ENCODE measurements at regions not wholly inside any gene's neighbourhood (a gene's known extent, or its start where the extent isn't known, plus 50 kb on each side); places are given as distances from the start of the nearest gene placed in this dataset.
"Not testable (repeated sequence)": the region's sequence is repeated elsewhere in the genome, so short reads cannot be mapped to it uniquely, and the experiment has no call there.

- DNase-seq (ENCODE audit: extremely low spot score, insufficient read length, low read depth) (no peak), FAIRE-seq (no peak)
These were observed 192.6 kb upstream of the HDAC4 start for GRCh38 chr2:239593455-239593854.

GRCh38 chr2:239592629-239593290 lies 191.9 kb upstream of the HDAC4 start:
- DNase-seq (ENCODE audit: extremely low spot score, insufficient read length, low read depth); FAIRE-seq: not testable (repeated sequence)

GRCh38 chr2:239590995-239591915 lies 190.4 kb upstream of the HDAC4 start:
- FAIRE-seq, result no peak
- no peak for DNase-seq (ENCODE audit: extremely low spot score, insufficient read length, low read depth)

- DNase-seq (ENCODE audit: extremely low spot score, insufficient read length, low read depth) (no peak), FAIRE-seq (no peak)
These were observed 189.5 kb upstream of the HDAC4 start for GRCh38 chr2:239590276-239590675.

- no peak for FAIRE-seq
These were observed 189.0 kb upstream of the HDAC4 start for GRCh38 chr2:239589833-239590232.

GRCh38 chr2:239589270-239589825 lies 188.5 kb upstream of the HDAC4 start:
- DNase-seq (ENCODE audit: extremely low spot score, insufficient read length, low read depth), result no peak

More at GRCh38 chr2:239589833-239590232, 189.0 kb upstream of the HDAC4 start:
- no peak for DNase-seq (ENCODE audit: extremely low spot score, insufficient read length, low read depth)

GRCh38 chr2:239588451-239589269 lies 187.8 kb upstream of the HDAC4 start:
- no peak for FAIRE-seq
- DNase-seq (ENCODE audit: extremely low spot score, insufficient read length, low read depth), result no peak

More at GRCh38 chr2:239589270-239589825, 188.5 kb upstream of the HDAC4 start:
- FAIRE-seq, result no peak

GRCh38 chr2:239587841-239588240 lies 187.0 kb upstream of the HDAC4 start:
- no peak for FAIRE-seq
- no peak for DNase-seq (ENCODE audit: extremely low spot score, insufficient read length, low read depth)

GRCh38 chr2:239587311-239587731 lies 186.5 kb upstream of the HDAC4 start:
- FAIRE-seq (no peak), DNase-seq (ENCODE audit: extremely low spot score, insufficient read length, low read depth) (no peak)

- DNase-seq (ENCODE audit: extremely low spot score, insufficient read length, low read depth) (no peak), FAIRE-seq (no peak)
These were observed 186.0 kb upstream of the HDAC4 start for GRCh38 chr2:239586651-239587310.

- DNase-seq (ENCODE audit: extremely low spot score, insufficient read length, low read depth), result no peak
- no peak for FAIRE-seq
These were observed 184.6 kb upstream of the HDAC4 start for GRCh38 chr2:239585422-239585821.

- DNase-seq (ENCODE audit: extremely low spot score, insufficient read length, low read depth), result no peak
- no peak for FAIRE-seq
These were observed 184.2 kb upstream of the HDAC4 start for GRCh38 chr2:239584986-239585385.

- FAIRE-seq, result no peak
- DNase-seq (ENCODE audit: extremely low spot score, insufficient read length, low read depth), result no peak
These were observed 183.3 kb upstream of the HDAC4 start for GRCh38 chr2:239583879-239584859.

GRCh38 chr2:239583171-239583878 lies 182.5 kb upstream of the HDAC4 start:
- FAIRE-seq, result no peak
- no peak for DNase-seq (ENCODE audit: extremely low spot score, insufficient read length, low read depth)

GRCh38 chr2:239582476-239582875 lies 181.7 kb upstream of the HDAC4 start:
- FAIRE-seq (no peak), DNase-seq (ENCODE audit: extremely low spot score, insufficient read length, low read depth) (no peak)

GRCh38 chr2:239581352-239581901 lies 180.6 kb upstream of the HDAC4 start:
- DNase-seq (ENCODE audit: extremely low spot score, insufficient read length, low read depth) (no peak), FAIRE-seq (no peak)

GRCh38 chr2:239580199-239580527 lies 179.3 kb upstream of the HDAC4 start:
- DNase-seq (ENCODE audit: extremely low spot score, insufficient read length, low read depth) (no peak), FAIRE-seq (no peak)
